Skeletal muscle tissue (tissue), 3 donors: ENCODE measurements at regions not wholly inside any gene's neighbourhood (a gene's known extent, or its start where the extent isn't known, plus 50 kb on each side); places are given as distances from the start of the nearest gene placed in this dataset.
A peak's percentile ranks its signal among the peaks of the same experiment; 100 is the strongest.

Source experiments
- H3K27ac ChIP-seq: one replicate; pipeline ENCODE4 v1.7.0; 2013; ENCODE audit warnings: mild to moderate bottlenecking, low read depth, low read length, inconsistent platforms
- H3K27me3 ChIP-seq, 3 donors: one replicate each; pipeline ENCODE4 v1.7.0; 2013; ENCODE audit warnings: low read length in 3 of 3; ENCODE audit not compliant: control insufficient read depth in 3 of 3, insufficient read depth in 3 of 3
- H3K36me3 ChIP-seq, 3 donors: one replicate each; pipeline ENCODE4 v1.7.0; 2013; ENCODE audit warnings: low read length in 3 of 3; ENCODE audit not compliant: control insufficient read depth in 3 of 3, insufficient read depth in 3 of 3
- H3K4me1 ChIP-seq, 3 donors: one replicate each; pipeline ENCODE4 v1.7.0; 2013; ENCODE audit warnings: low read length in 3 of 3, mild to moderate bottlenecking in 3 of 3; ENCODE audit not compliant: control insufficient read depth in 3 of 3, insufficient read depth in 3 of 3
- H3K4me3 ChIP-seq, 3 donors: one replicate each; pipeline ENCODE4 v1.7.0; 2013; ENCODE audit warnings: low read length in 3 of 3
- H3K9ac ChIP-seq, 3 donors: one replicate each; pipeline ENCODE4 v1.7.0; 2013; ENCODE audit warnings: low read length in 3 of 3, mild to moderate bottlenecking in 3 of 3, moderate library complexity in 2 of 3, low read depth in 1 of 3
- H3K9me3 ChIP-seq, 3 donors: one replicate each; pipeline ENCODE4 v1.7.0; 2013; ENCODE audit warnings: low read length in 3 of 3; ENCODE audit not compliant: control insufficient read depth in 3 of 3
- donor health status: Osteomylitis.

- Histone ChIP-seq H3K27me3 (no peaks in the 10 kb centered on the region), H3K4me3 (no peak overlapping the region), H3K36me3 (no peaks in the 10 kb centered on the region), H3K4me1 (no peaks in the 10 kb centered on the region), H3K9ac (no peak overlapping the region), H3K9me3 (no peaks in the 10 kb centered on the region), H3K27ac (no peak overlapping the region)
These were observed 417.7 kb upstream of the CELF2 start for GRCh38 chr10:10600004-10600403.

GRCh38 chr10:10605551-10606081 lies 412.1 kb upstream of the CELF2 start:
- Histone ChIP-seq H3K9me3 (no peaks in the 10 kb centered on the region), H3K9ac (no peak overlapping the region), H3K4me1 (peaks cover 0 to 3% (median 2%) of the 10 kb centered on the region in 3 donors), H3K4me3 (no peak overlapping the region), H3K36me3 (no peaks in the 10 kb centered on the region), H3K27me3 (no peaks in the 10 kb centered on the region), H3K27ac (peak overlapping the region; percentile 31)

- peaks cover 0 to 3% (median 2%) of the 10 kb centered on the region in 3 donors for H3K4me1 ChIP-seq
- no peak overlapping the region for H3K9ac ChIP-seq
- no peaks in the 10 kb centered on the region for H3K36me3 ChIP-seq
- H3K9me3 ChIP-seq = no peaks in the 10 kb centered on the region
- no peak overlapping the region for H3K4me3 ChIP-seq
- no peaks in the 10 kb centered on the region for H3K27me3 ChIP-seq
- no peak overlapping the region for H3K27ac ChIP-seq
These were observed 408.2 kb upstream of the CELF2 start for GRCh38 chr10:10609379-10609955.

- H3K9ac ChIP-seq = no peak overlapping the region
- H3K9me3 ChIP-seq = no peaks in the 10 kb centered on the region
- H3K27me3 ChIP-seq = no peaks in the 10 kb centered on the region
- H3K36me3 ChIP-seq = no peaks in the 10 kb centered on the region
- H3K4me1 ChIP-seq = peaks cover 0 to 3% (median 2%) of the 10 kb centered on the region in 3 donors
- H3K4me3 ChIP-seq = no peak overlapping the region
- no peak overlapping the region for H3K27ac ChIP-seq
These were observed 407.5 kb upstream of the CELF2 start for GRCh38 chr10:10610171-10610570.

GRCh38 chr10:10612151-10612550 lies 405.5 kb upstream of the CELF2 start:
- no peak overlapping the region for H3K4me3 ChIP-seq
- no peak overlapping the region for H3K27ac ChIP-seq
- H3K36me3 ChIP-seq = no peaks in the 10 kb centered on the region
- H3K9ac ChIP-seq = no peak overlapping the region
- H3K4me1 ChIP-seq = no peaks in the 10 kb centered on the region
- no peaks in the 10 kb centered on the region for H3K9me3 ChIP-seq
- H3K27me3 ChIP-seq = no peaks in the 10 kb centered on the region

GRCh38 chr10:10613656-10614244 lies 403.9 kb upstream of the CELF2 start:
- no peak overlapping the region for H3K4me3 ChIP-seq
- H3K9ac ChIP-seq = no peak overlapping the region
- no peaks in the 10 kb centered on the region for H3K27me3 ChIP-seq
- no peaks in the 10 kb centered on the region for H3K4me1 ChIP-seq
- no peaks in the 10 kb centered on the region for H3K9me3 ChIP-seq
- H3K27ac ChIP-seq = no peak overlapping the region
- H3K36me3 ChIP-seq = no peaks in the 10 kb centered on the region

GRCh38 chr10:10617686-10618085 lies 400.0 kb upstream of the CELF2 start:
- Histone ChIP-seq H3K4me1 (no peaks in the 10 kb centered on the region), H3K9me3 (no peaks in the 10 kb centered on the region), H3K27ac (no peak overlapping the region), H3K9ac (no peak overlapping the region), H3K27me3 (no peaks in the 10 kb centered on the region), H3K4me3 (no peak overlapping the region), H3K36me3 (no peaks in the 10 kb centered on the region)

GRCh38 chr10:10618139-10618538 lies 399.5 kb upstream of the CELF2 start:
- no peak overlapping the region for H3K4me3 ChIP-seq
- H3K4me1 ChIP-seq = no peaks in the 10 kb centered on the region
- no peaks in the 10 kb centered on the region for H3K27me3 ChIP-seq
- H3K9ac ChIP-seq = no peak overlapping the region
- no peaks in the 10 kb centered on the region for H3K9me3 ChIP-seq
- H3K36me3 ChIP-seq = no peaks in the 10 kb centered on the region
- no peak overlapping the region for H3K27ac ChIP-seq

- H3K4me3 ChIP-seq = no peak overlapping the region
- H3K9me3 ChIP-seq = peaks cover 0 to 3% (median 3%) of the 10 kb centered on the region in 3 donors
- no peak overlapping the region for H3K9ac ChIP-seq
- no peaks in the 10 kb centered on the region for H3K27me3 ChIP-seq
- peaks cover 0 to 3% (median 0%) of the 10 kb centered on the region in 3 donors for H3K4me1 ChIP-seq
- H3K27ac ChIP-seq = no peak overlapping the region
- no peaks in the 10 kb centered on the region for H3K36me3 ChIP-seq
These were observed 393.6 kb upstream of the CELF2 start for GRCh38 chr10:10623958-10624566.

GRCh38 chr10:10624567-10624962 lies 393.1 kb upstream of the CELF2 start:
- Histone ChIP-seq H3K9ac (no peak overlapping the region), H3K27ac (no peak overlapping the region), H3K27me3 (no peaks in the 10 kb centered on the region), H3K9me3 (peaks cover 0 to 3% (median 3%) of the 10 kb centered on the region in 3 donors), H3K4me1 (peaks cover 0 to 3% (median 0%) of the 10 kb centered on the region in 3 donors), H3K4me3 (no peak overlapping the region), H3K36me3 (no peaks in the 10 kb centered on the region)
